ENCODE measurements at regions not wholly inside any gene's neighbourhood (a gene's known extent, or its start where the extent isn't known, plus 50 kb on each side); places are given as distances from the start of the nearest gene placed in this dataset.

GRCh38 chr11:97557399-97557798 is 1167.6 kb downstream of the JRKL start (continued):
- no peak for TF ChIP-seq NFYB (IDR thresholded peaks at IDR 0.05; ENCODE audit: insufficient read depth, low read depth, low read length)
- no peak for TF ChIP-seq MLLT1 (IDR thresholded peaks at IDR 0.05)
- no peak for TF ChIP-seq KLF5 (IDR thresholded peaks at IDR 0.05; ENCODE audit: partially characterized antibody)
- no peak for TF ChIP-seq MXI1 (IDR thresholded peaks at IDR 0.05; ENCODE audit: low read depth, low read length)
- TF ChIP-seq TAF1 (IDR thresholded peaks at IDR 0.05; ENCODE audit: borderline replicate concordance, low read depth, low read length), result no peak
- no peak for TF ChIP-seq CBX5 (IDR thresholded peaks at IDR 0.05; ENCODE audit: low read depth)
- TF ChIP-seq SUZ12 (IDR thresholded peaks at IDR 0.05; ENCODE audit: unreplicated experiment), result no peak
- no peak for TF ChIP-seq CHD4 (IDR thresholded peaks at IDR 0.05)
- no peak for TF ChIP-seq MEF2B (IDR thresholded peaks at IDR 0.05; ENCODE audit: partially characterized antibody, poor library complexity, severe bottlenecking)
- TF ChIP-seq SIN3A (IDR thresholded peaks at IDR 0.05; ENCODE audit: low read depth, low read length), result no peak
- no peak for TF ChIP-seq ZBTB40 (IDR thresholded peaks at IDR 0.05; ENCODE audit: borderline replicate concordance)

Data from GM12878 (cell line).